ENCODE measurements at regions not wholly inside any gene's neighbourhood (a gene's known extent, or its start where the extent isn't known, plus 50 kb on each side); places are given as distances from the start of the nearest gene placed in this dataset.

GRCh38 chr16:5377280-5377898 is 279.8 kb upstream of the EEF2KMT start:
- no peak for DNase-seq (ENCODE audit: low read depth, low spot score)
- H3K27me3 ChIP-seq (ENCODE audit: insufficient read depth, insufficient read length) = no peaks in the 10 kb centered on the region
- no peaks in the 10 kb centered on the region for H3K36me3 ChIP-seq (ENCODE audit: insufficient read depth, insufficient read length, low read length)
- no peak overlapping the region for H3K4me3 ChIP-seq (ENCODE audit: insufficient read length, low read depth)
- TF ChIP-seq ZNF274 (IDR thresholded peaks at IDR 0.05; ENCODE audit: low read depth, low read length) (no peak), YY1 (IDR thresholded peaks at IDR 0.05; ENCODE audit: insufficient read depth, insufficient read length) (no peak), SUZ12 (IDR thresholded peaks at IDR 0.05; ENCODE audit: extremely low read depth, insufficient read depth, insufficient read length) (no peak)
- H3K9ac ChIP-seq (ENCODE audit: insufficient read length, low read depth) = no peak overlapping the region
- no peaks in the 10 kb centered on the region for H3K4me1 ChIP-seq (ENCODE audit: insufficient read depth, insufficient read length)
- H3K9me3 ChIP-seq (ENCODE audit: insufficient read depth, low read length) = no peaks in the 10 kb centered on the region

GRCh38 chr16:5374184-5374583 is 276.6 kb upstream of the EEF2KMT start:
- TF ChIP-seq SUZ12 (IDR thresholded peaks at IDR 0.05; ENCODE audit: extremely low read depth, insufficient read depth, insufficient read length) (no peak), YY1 (IDR thresholded peaks at IDR 0.05; ENCODE audit: insufficient read depth, insufficient read length) (no peak), ZNF274 (IDR thresholded peaks at IDR 0.05; ENCODE audit: low read depth, low read length) (no peak)
- Histone ChIP-seq H3K9me3 (ENCODE audit: insufficient read depth, low read length) (no peaks in the 10 kb centered on the region), H3K4me3 (ENCODE audit: insufficient read length, low read depth) (no peak overlapping the region), H3K9ac (ENCODE audit: insufficient read length, low read depth) (no peak overlapping the region), H3K27me3 (ENCODE audit: insufficient read depth, insufficient read length) (no peaks in the 10 kb centered on the region), H3K4me1 (ENCODE audit: insufficient read depth, insufficient read length) (no peaks in the 10 kb centered on the region), H3K36me3 (ENCODE audit: insufficient read depth, insufficient read length, low read length) (no peaks in the 10 kb centered on the region)
- DNase-seq (ENCODE audit: low read depth, low spot score) = peak; percentile 28

GRCh38 chr16:5367951-5368350 is 270.4 kb upstream of the EEF2KMT start:
- Histone ChIP-seq H3K4me1 (ENCODE audit: insufficient read depth, insufficient read length) (no peaks in the 10 kb centered on the region), H3K9ac (ENCODE audit: insufficient read length, low read depth) (no peak overlapping the region), H3K9me3 (ENCODE audit: insufficient read depth, low read length) (no peaks in the 10 kb centered on the region), H3K4me3 (ENCODE audit: insufficient read length, low read depth) (no peak overlapping the region), H3K27me3 (ENCODE audit: insufficient read depth, insufficient read length) (no peaks in the 10 kb centered on the region), H3K36me3 (ENCODE audit: insufficient read depth, insufficient read length, low read length) (no peaks in the 10 kb centered on the region)
- TF ChIP-seq SUZ12 (IDR thresholded peaks at IDR 0.05; ENCODE audit: extremely low read depth, insufficient read depth, insufficient read length) (no peak), YY1 (IDR thresholded peaks at IDR 0.05; ENCODE audit: insufficient read depth, insufficient read length) (no peak), ZNF274 (IDR thresholded peaks at IDR 0.05; ENCODE audit: low read depth, low read length) (no peak)
- DNase-seq (ENCODE audit: low read depth, low spot score) = no peak

GRCh38 chr16:5366126-5366525 is 268.5 kb upstream of the EEF2KMT start:
- Histone ChIP-seq H3K9me3 (ENCODE audit: insufficient read depth, low read length) (no peaks in the 10 kb centered on the region), H3K36me3 (ENCODE audit: insufficient read depth, insufficient read length, low read length) (no peaks in the 10 kb centered on the region), H3K9ac (ENCODE audit: insufficient read length, low read depth) (no peak overlapping the region), H3K27me3 (ENCODE audit: insufficient read depth, insufficient read length) (no peaks in the 10 kb centered on the region), H3K4me1 (ENCODE audit: insufficient read depth, insufficient read length) (no peaks in the 10 kb centered on the region), H3K4me3 (ENCODE audit: insufficient read length, low read depth) (no peak overlapping the region)
- no peak for TF ChIP-seq YY1 (IDR thresholded peaks at IDR 0.05; ENCODE audit: insufficient read depth, insufficient read length)
- no peak for TF ChIP-seq SUZ12 (IDR thresholded peaks at IDR 0.05; ENCODE audit: extremely low read depth, insufficient read depth, insufficient read length)
- no peak for TF ChIP-seq ZNF274 (IDR thresholded peaks at IDR 0.05; ENCODE audit: low read depth, low read length)
- DNase-seq (ENCODE audit: low read depth, low spot score) = no peak

GRCh38 chr16:5364186-5364585 is 266.6 kb upstream of the EEF2KMT start:
- DNase-seq (ENCODE audit: low read depth, low spot score) = no peak
- H3K4me3 ChIP-seq (ENCODE audit: insufficient read length, low read depth) = no peak overlapping the region
- H3K36me3 ChIP-seq (ENCODE audit: insufficient read depth, insufficient read length, low read length) = no peaks in the 10 kb centered on the region
- TF ChIP-seq ZNF274 (IDR thresholded peaks at IDR 0.05; ENCODE audit: low read depth, low read length) = no peak
- TF ChIP-seq YY1 (IDR thresholded peaks at IDR 0.05; ENCODE audit: insufficient read depth, insufficient read length) = no peak
- no peaks in the 10 kb centered on the region for H3K9me3 ChIP-seq (ENCODE audit: insufficient read depth, low read length)
- no peak overlapping the region for H3K9ac ChIP-seq (ENCODE audit: insufficient read length, low read depth)
- no peaks in the 10 kb centered on the region for H3K27me3 ChIP-seq (ENCODE audit: insufficient read depth, insufficient read length)
- H3K4me1 ChIP-seq (ENCODE audit: insufficient read depth, insufficient read length) = no peaks in the 10 kb centered on the region

- no peak for DNase-seq (ENCODE audit: low read depth, low spot score)
- TF ChIP-seq ZNF274 (IDR thresholded peaks at IDR 0.05; ENCODE audit: low read depth, low read length) (no peak), YY1 (IDR thresholded peaks at IDR 0.05; ENCODE audit: insufficient read depth, insufficient read length) (no peak), SUZ12 (IDR thresholded peaks at IDR 0.05; ENCODE audit: extremely low read depth, insufficient read depth, insufficient read length) (no peak)
- H3K36me3 ChIP-seq (ENCODE audit: insufficient read depth, insufficient read length, low read length) = no peaks in the 10 kb centered on the region
- H3K9me3 ChIP-seq (ENCODE audit: insufficient read depth, low read length) = no peaks in the 10 kb centered on the region
- no peaks in the 10 kb centered on the region for H3K4me1 ChIP-seq (ENCODE audit: insufficient read depth, insufficient read length)
- no peak overlapping the region for H3K9ac ChIP-seq (ENCODE audit: insufficient read length, low read depth)
- no peak overlapping the region for H3K4me3 ChIP-seq (ENCODE audit: insufficient read length, low read depth)
- H3K27me3 ChIP-seq (ENCODE audit: insufficient read depth, insufficient read length) = no peaks in the 10 kb centered on the region
Observed at GRCh38 chr16:5361322-5361721, 263.7 kb upstream of the EEF2KMT start.

GRCh38 chr16:5354645-5355044 is 257.1 kb upstream of the EEF2KMT start:
- H3K27me3 ChIP-seq (ENCODE audit: insufficient read depth, insufficient read length) = no peaks in the 10 kb centered on the region
- H3K36me3 ChIP-seq (ENCODE audit: insufficient read depth, insufficient read length, low read length) = no peaks in the 10 kb centered on the region
- no peaks in the 10 kb centered on the region for H3K4me1 ChIP-seq (ENCODE audit: insufficient read depth, insufficient read length)
- DNase-seq (ENCODE audit: low read depth, low spot score) = no peak
- no peak overlapping the region for H3K9ac ChIP-seq (ENCODE audit: insufficient read length, low read depth)
- no peak overlapping the region for H3K4me3 ChIP-seq (ENCODE audit: insufficient read length, low read depth)
- H3K9me3 ChIP-seq (ENCODE audit: insufficient read depth, low read length) = no peaks in the 10 kb centered on the region
- TF ChIP-seq ZNF274 (IDR thresholded peaks at IDR 0.05; ENCODE audit: low read depth, low read length) = no peak
- no peak for TF ChIP-seq SUZ12 (IDR thresholded peaks at IDR 0.05; ENCODE audit: extremely low read depth, insufficient read depth, insufficient read length)
- no peak for TF ChIP-seq YY1 (IDR thresholded peaks at IDR 0.05; ENCODE audit: insufficient read depth, insufficient read length)
